HepG2 (cell line): ENCODE measurements at regions not wholly inside any gene's neighbourhood (a gene's known extent, or its start where the extent isn't known, plus 50 kb on each side); places are given as distances from the start of the nearest gene placed in this dataset.

Source experiments
- ATAC-seq: fragments of 200-7000 bp; cut with Tn5 transposase; 3 replicates; pipeline ENCODE4 v1.9.1; 2020; ENCODE audit warnings: mild to moderate bottlenecking, moderate library complexity
- BruUV-seq: library from RNA; stranded (reverse); fragments of 400-500 nt; replicated peaks from 2 replicates; lab custom pipeline; 2021; lab: Mats Ljungman, UMichigan
- CTCF ChIA-PET: fragments of 300-600 bp; formaldehyde crosslinking; extraction: SDS; loops from one replicate; lab custom pipeline; 2021; ENCODE audit warnings: low total read pairs, inconsistent platforms, low intra/inter-chr PET ratio; lab: Yijun Ruan, JAX
- POLR2A ChIA-PET: fragments of 350-600 bp; sonication (Branson Sonifier 250); formaldehyde crosslinking; loops from one replicate; lab custom pipeline; 2020; ENCODE audit warnings: antibody characterized with exemption, inconsistent platforms; lab: Yijun Ruan, JAX
- DNase-seq: peaks from one replicate; pipeline ENCODE4 v3.0.0-alpha.2; 2015; ENCODE audit warnings: low spot score
- FAIRE-seq: peaks from 3 replicates; lab custom pipeline; 2011; peaks lifted over from hg19 to GRCh38; lab: Jason Lieb, UNC
- H2AFZ ChIP-seq: one replicate; pipeline ENCODE4 v1.6.1; 2011; ENCODE audit warnings: low read length, inconsistent platforms
- H3K27ac ChIP-seq: fragments of 300-600 bp; 3 replicates; pipeline ENCODE4 v1.8.0; 2011; ENCODE audit warnings: mixed run types, mild to moderate bottlenecking, mixed read lengths, low read length, inconsistent platforms; ENCODE audit not compliant: insufficient read depth; ENCODE audit errors: extremely low read length
- H3K27me3 ChIP-seq, 2 experiments: fragments of 200-600 bp in 1 of 2; 2 replicates in 1 of 2; 3 replicates in 1 of 2; pipeline versions ENCODE4 v1.6.0 to v1.8.0; 2011; ENCODE audit warnings: low read length in 2 of 2, mild to moderate bottlenecking in 2 of 2, moderate library complexity in 2 of 2, inconsistent platforms in 1 of 2; ENCODE audit not compliant: insufficient read depth in 2 of 2, control insufficient read depth in 1 of 2
- H3K36me3 ChIP-seq, 2 experiments: fragments of 200-600 bp in 1 of 2; replicated peaks in 1 of 2; 2 replicates in 1 of 2; 3 replicates in 1 of 2; pipeline versions ENCODE4 v1.5.1 to v1.8.0; 2011; ENCODE audit warnings: low read length in 2 of 2, inconsistent platforms in 1 of 2; ENCODE audit not compliant: insufficient read depth in 2 of 2, control insufficient read depth in 1 of 2
- H3K4me1 ChIP-seq: 2 replicates; pipeline ENCODE4 v1.5.1; 2012; ENCODE audit warnings: low read length, inconsistent platforms; ENCODE audit not compliant: insufficient read depth
- H3K4me2 ChIP-seq: 2 replicates; pipeline ENCODE4 v1.6.0; 2011; ENCODE audit warnings: low read depth, low read length, inconsistent platforms
- H3K4me3 ChIP-seq, 3 experiments: fragments of 200-600 bp in 1 of 3; sonication (generic), shearing (Covaris generic) in 1 of 3; replicated peaks in 1 of 3; 2 replicates each; pipeline ENCODE4 v1.5.1; 2011 to 2016; ENCODE audit warnings: low read length in 3 of 3, inconsistent platforms in 2 of 3, low read depth in 2 of 3, mild to moderate bottlenecking in 2 of 3, control low read depth in 1 of 3, mixed read lengths in 1 of 3; ENCODE audit not compliant: insufficient read depth in 1 of 3
- H3K79me2 ChIP-seq: one replicate; pipeline ENCODE4 v1.6.1; 2011; ENCODE audit warnings: low read length, inconsistent platforms; ENCODE audit not compliant: insufficient read depth
- H3K9ac ChIP-seq: 2 replicates; pipeline ENCODE4 v1.6.0; 2011; ENCODE audit warnings: mild to moderate bottlenecking, low read depth, low read length, inconsistent platforms; ENCODE audit not compliant: insufficient read depth
- H3K9me3 ChIP-seq: 2 replicates; pipeline ENCODE4 v1.5.1; 2012; ENCODE audit warnings: mild to moderate bottlenecking, low read length
- H4K20me1 ChIP-seq: 2 replicates; pipeline ENCODE4 v1.6.0; 2011; ENCODE audit warnings: inconsistent platforms, mild to moderate bottlenecking, low read length, moderate library complexity; ENCODE audit not compliant: insufficient read depth
- ATF1 ChIP-seq: IDR thresholded peaks from 2 replicates; pipeline ENCODE4 v1.6.1; 2016; ENCODE audit warnings: mild to moderate bottlenecking, control low read depth
- FLYWCH1 ChIP-seq: sonication (generic); formaldehyde crosslinking; IDR thresholded peaks from 2 replicates; pipeline ENCODE4 v1.8.1; 2023; ENCODE audit warnings: mild to moderate bottlenecking, missing genetic modification reagents
- MATR3 ChIP-seq: sonication (generic); formaldehyde crosslinking; IDR thresholded peaks from 2 replicates; pipeline ENCODE4 v1.4.0; 2020; ENCODE audit warnings: missing genetic modification reagents
- ZNF652 ChIP-seq: IDR thresholded peaks from 2 replicates; pipeline ENCODE4 v1.6.1; 2016; ENCODE audit warnings: low read depth, borderline replicate concordance
- WGBS: methylation state at CpG from one replicate; pipeline ENCODE4 v1.1.6; 2017; ENCODE audit warnings: low lambda C conversion rate; 5-methylcytosine and 5-hydroxymethylcytosine counted together
- in situ Hi-C: cut with HindIII; loops from 2 replicates; pipeline ENCODE4 v1.10.0; 2017; ENCODE audit warnings: low pct_unique_long_range_greater_than_20kb; ENCODE audit not compliant: extremely low pct_ligation_motif_present
- intact Hi-C: fragments of 100-400 bp; cut with micrococcal nuclease; formaldehyde crosslinking; loops from one replicate; pipeline ENCODE4 v1.10.0; 2022; ENCODE audit not compliant: unreplicated experiment

DNA sequence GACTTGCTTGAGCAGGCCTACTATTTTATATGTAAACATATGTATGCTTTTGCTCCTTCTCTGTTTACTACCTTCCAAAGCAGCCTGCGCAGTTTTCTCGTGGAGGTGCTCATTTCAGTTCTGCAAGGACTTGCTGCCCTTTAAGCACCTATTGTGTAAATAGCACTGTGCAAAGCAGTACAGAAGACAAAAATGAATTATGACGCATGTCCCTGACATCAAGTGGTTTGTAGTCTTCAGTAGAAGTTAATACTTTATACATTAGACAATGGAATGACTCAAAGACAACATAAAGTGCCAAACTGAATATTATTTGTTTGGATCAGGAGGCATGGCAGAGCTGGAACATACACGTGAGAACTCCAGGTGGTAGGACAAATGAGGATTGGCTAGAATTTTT lies 611.7 kb downstream of the LMO4 start:
- Histone ChIP-seq H3K4me2 (no peak overlapping the region), H3K27ac (no peak overlapping the region), H4K20me1 (no peaks in the 10 kb centered on the region), H2AFZ (no peak overlapping the region), H3K4me3 (no peak overlapping the region), H3K9ac (no peak overlapping the region), H3K36me3 (no peaks in the 10 kb centered on the region), H3K4me1 (no peaks in the 10 kb centered on the region), H3K79me2 (no peaks in the 10 kb centered on the region), H3K9me3 (no peaks in the 10 kb centered on the region), H3K27me3 (no peaks in the 10 kb centered on the region)
- ATAC-seq (no peak), DNase-seq (no peak), FAIRE-seq (no peak)
- in situ Hi-C loops, result no loop called here
- no peak for TF ChIP-seq FLYWCH1 (CRISPR knock-in tag)
- no peak for TF ChIP-seq MATR3 (CRISPR knock-in tag)
- WGBS, result 40% methylated on average over 4 of the region's 4 CpGs
- no TSS peak for BruUV-seq
- POLR2A ChIA-PET, result no interaction called here
- intact Hi-C loops, result no loop called here
- CTCF ChIA-PET, result no interaction called here

- POLR2A ChIA-PET, result no interaction called here
- intact Hi-C loops, result no loop called here
- FAIRE-seq, result no peak
- H3K9ac ChIP-seq, result no peak overlapping the region
- H3K79me2 ChIP-seq, result no peaks in the 10 kb centered on the region
- no peaks in the 10 kb centered on the region for H3K36me3 ChIP-seq
- no peak for ATAC-seq
- in situ Hi-C loops, result no loop called here
- H3K4me2 ChIP-seq, result no peak overlapping the region
- no peaks in the 10 kb centered on the region for H4K20me1 ChIP-seq
- H3K27me3 ChIP-seq, result no peaks in the 10 kb centered on the region
- H2AFZ ChIP-seq, result no peak overlapping the region
- no TSS peak for BruUV-seq
- TF ChIP-seq ZNF652 (CRISPR knock-in tag) (0 out of 2 replicates have a peak, but pooled peaks have one; percentile 33), ATF1 (CRISPR knock-in tag) (no peak)
- no peaks in the 10 kb centered on the region for H3K9me3 ChIP-seq
- no peak overlapping the region for H3K4me3 ChIP-seq
- no peaks in the 10 kb centered on the region for H3K4me1 ChIP-seq
- CTCF ChIA-PET, result no interaction called here
- no peak overlapping the region for H3K27ac ChIP-seq
- no peak for DNase-seq
- 0% methylated on average over 1 of the region's 1 CpG for WGBS
Observed at GRCh38 chr1:87941337-87941946, 612.8 kb downstream of the LMO4 start.
